ENCODE measurements at regions not wholly inside any gene's neighbourhood (a gene's known extent, or its start where the extent isn't known, plus 50 kb on each side); places are given as distances from the start of the nearest gene placed in this dataset.

DNA sequence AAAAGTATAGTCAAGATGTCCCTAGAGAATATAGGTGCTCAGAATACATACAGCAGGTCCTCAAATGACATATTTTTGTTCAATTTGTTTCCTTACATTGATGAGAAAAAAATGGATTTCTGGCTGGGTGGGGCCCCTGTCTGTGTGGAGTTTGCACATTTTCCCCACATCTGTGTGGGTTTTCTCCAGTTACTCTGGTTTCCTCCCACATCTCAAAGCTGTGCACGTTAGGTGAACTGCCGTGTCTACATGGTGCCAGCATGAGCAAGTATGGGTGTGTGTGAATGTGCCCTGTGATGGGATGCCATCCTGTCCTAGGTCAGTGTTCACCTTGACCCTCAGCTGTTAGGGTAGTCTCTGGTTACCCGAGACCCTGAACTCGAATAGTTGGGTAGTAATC lies 289.1 kb downstream of the GRIN2B start:
- no peak overlapping the region for H3K27ac ChIP-seq (ENCODE audit: low read depth in 2 of 2, low read length in 2 of 2)
- no peaks in the 10 kb centered on the region for H3K4me1 ChIP-seq (ENCODE audit: control insufficient read depth in 2 of 3, insufficient read depth in 2 of 3, low read depth in 1 of 3, low read length in 3 of 3)
- H3K9me3 ChIP-seq (ENCODE audit: control insufficient read depth in 2 of 3, insufficient read depth in 1 of 3, low read length in 3 of 3) = no peaks in the 10 kb centered on the region
- no peak for TF ChIP-seq CTCF (IDR thresholded peaks at IDR 0.05; ENCODE audit: borderline replicate concordance, extremely low read depth, insufficient read depth)
- no peaks in the 10 kb centered on the region for H3K36me3 ChIP-seq (ENCODE audit: control insufficient read depth in 2 of 3, insufficient read depth in 3 of 3, low read length in 3 of 3)
- H3K4me3 ChIP-seq (ENCODE audit: low read length in 3 of 3) = no peak overlapping the region
- no peak for DNase-seq
- H3K27me3 ChIP-seq (ENCODE audit: control insufficient read depth, insufficient read depth, low read length) = no peaks in the 10 kb centered on the region
- no peak for FAIRE-seq
- intact Hi-C loops (cut with DNase I) = no loop called here
- no peak overlapping the region for H3K9ac ChIP-seq (ENCODE audit: low read length in 3 of 3)

- no peak overlapping the region for H3K4me3 ChIP-seq (ENCODE audit: low read length in 3 of 3)
- H3K36me3 ChIP-seq (ENCODE audit: control insufficient read depth in 2 of 3, insufficient read depth in 3 of 3, low read length in 3 of 3) = no peaks in the 10 kb centered on the region
- no peak for FAIRE-seq
- no peak overlapping the region for H3K27ac ChIP-seq (ENCODE audit: low read depth in 2 of 2, low read length in 2 of 2)
- DNase-seq = no peak
- no peak for TF ChIP-seq CTCF (IDR thresholded peaks at IDR 0.05; ENCODE audit: borderline replicate concordance, extremely low read depth, insufficient read depth)
- no peak overlapping the region for H3K9ac ChIP-seq (ENCODE audit: low read length in 3 of 3)
- H3K4me1 ChIP-seq (ENCODE audit: control insufficient read depth in 2 of 3, insufficient read depth in 2 of 3, low read depth in 1 of 3, low read length in 3 of 3) = no peaks in the 10 kb centered on the region
- intact Hi-C loops (cut with DNase I) = no loop called here
- no peaks in the 10 kb centered on the region for H3K9me3 ChIP-seq (ENCODE audit: control insufficient read depth in 2 of 3, insufficient read depth in 1 of 3, low read length in 3 of 3)
- H3K27me3 ChIP-seq (ENCODE audit: control insufficient read depth, insufficient read depth, low read length) = no peaks in the 10 kb centered on the region
Observed at GRCh38 chr12:13691598-13691997, 289.8 kb downstream of the GRIN2B start.

DNA sequence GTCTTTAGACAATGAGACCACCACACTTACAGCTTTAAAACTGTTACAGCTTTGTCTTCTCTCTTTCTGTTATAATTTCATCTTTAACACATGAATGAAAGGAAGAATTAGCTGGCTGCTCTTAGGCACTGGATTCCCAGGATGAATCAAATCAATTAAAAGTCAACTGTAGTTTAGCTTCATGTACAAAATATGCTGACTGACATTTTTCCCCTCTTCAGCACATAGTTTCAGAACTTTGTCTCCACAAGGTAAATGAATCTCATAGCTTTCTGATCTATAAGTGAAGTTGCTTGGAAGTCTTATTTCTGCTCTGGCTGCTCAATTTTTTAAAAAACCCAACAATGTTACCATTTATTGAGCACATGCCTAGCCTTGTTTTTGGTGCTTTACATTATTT lies 293.8 kb downstream of the GRIN2B start:
- DNase-seq = no peak
- Histone ChIP-seq H3K27me3 (ENCODE audit: control insufficient read depth, insufficient read depth, low read length) (no peaks in the 10 kb centered on the region), H3K36me3 (ENCODE audit: control insufficient read depth in 2 of 3, insufficient read depth in 3 of 3, low read length in 3 of 3) (no peaks in the 10 kb centered on the region), H3K4me1 (ENCODE audit: control insufficient read depth in 2 of 3, insufficient read depth in 2 of 3, low read depth in 1 of 3, low read length in 3 of 3) (no peaks in the 10 kb centered on the region), H3K27ac (ENCODE audit: low read depth in 2 of 2, low read length in 2 of 2) (no peak overlapping the region), H3K4me3 (ENCODE audit: low read length in 3 of 3) (no peak overlapping the region), H3K9me3 (ENCODE audit: control insufficient read depth in 2 of 3, insufficient read depth in 1 of 3, low read length in 3 of 3) (no peaks in the 10 kb centered on the region), H3K9ac (ENCODE audit: low read length in 3 of 3) (no peak overlapping the region)
- no peak for FAIRE-seq
- no peak for TF ChIP-seq CTCF (IDR thresholded peaks at IDR 0.05; ENCODE audit: borderline replicate concordance, extremely low read depth, insufficient read depth)
- intact Hi-C loops (cut with DNase I) = no loop called here

GRCh38 chr12:13686260-13686659 lies 295.1 kb downstream of the GRIN2B start:
- Histone ChIP-seq H3K9ac (ENCODE audit: low read length in 3 of 3) (no peak overlapping the region), H3K4me1 (ENCODE audit: control insufficient read depth in 2 of 3, insufficient read depth in 2 of 3, low read depth in 1 of 3, low read length in 3 of 3) (no peaks in the 10 kb centered on the region), H3K27ac (ENCODE audit: low read depth in 2 of 2, low read length in 2 of 2) (no peak overlapping the region), H3K9me3 (ENCODE audit: control insufficient read depth in 2 of 3, insufficient read depth in 1 of 3, low read length in 3 of 3) (no peaks in the 10 kb centered on the region), H3K36me3 (ENCODE audit: control insufficient read depth in 2 of 3, insufficient read depth in 3 of 3, low read length in 3 of 3) (no peaks in the 10 kb centered on the region), H3K4me3 (ENCODE audit: low read length in 3 of 3) (no peak overlapping the region), H3K27me3 (ENCODE audit: control insufficient read depth, insufficient read depth, low read length) (no peaks in the 10 kb centered on the region)
- intact Hi-C loops (cut with DNase I) = no loop called here
- DNase-seq = no peak
- FAIRE-seq = no peak
- no peak for TF ChIP-seq CTCF (IDR thresholded peaks at IDR 0.05; ENCODE audit: borderline replicate concordance, extremely low read depth, insufficient read depth)
